HEK293 (cell line): ENCODE measurements at regions not wholly inside any gene's neighbourhood (a gene's known extent, or its start where the extent isn't known, plus 50 kb on each side); places are given as distances from the start of the nearest gene placed in this dataset.
A peak's percentile ranks its signal among the peaks of the same experiment; 100 is the strongest.

Source experiments
- CTCF ChIA-PET: fragments of 350-600 bp; formaldehyde crosslinking; extraction: SDS; loops from one replicate; lab custom pipeline; 2021; ENCODE audit warnings: antibody characterized with exemption; lab: Yijun Ruan, JAX
- POLR2A ChIA-PET: fragments of 300-600 bp; formaldehyde crosslinking; extraction: SDS; loops from one replicate; lab custom pipeline; 2020; ENCODE audit warnings: antibody characterized with exemption, inconsistent platforms; lab: Yijun Ruan, JAX
- H3K27ac ChIP-seq: fragments of 200-500 bp; sonication (Bioruptor generic); 2 replicates; pipeline ENCODE4 v1.5.1; 2014; ENCODE audit warnings: low read depth, low read length, control low read depth, inconsistent platforms; ENCODE audit errors: extremely low read depth
- H3K36me3 ChIP-seq, 2 experiments: fragments of 200-500 bp in 1 of 2; sonication (Bioruptor generic) in 1 of 2; 1 replicate in 1 of 2; 2 replicates in 1 of 2; pipeline ENCODE4 v1.5.1; 2014 to 2017; ENCODE audit warnings: inconsistent platforms in 2 of 2, low read length in 2 of 2; ENCODE audit not compliant: control insufficient read depth in 2 of 2, insufficient read depth in 1 of 2
- H3K4me1 ChIP-seq: fragments of 200-500 bp; sonication (Bioruptor generic); 2 replicates; pipeline ENCODE4 v1.5.1; 2014; ENCODE audit warnings: mild to moderate bottlenecking, low read length, inconsistent platforms; ENCODE audit not compliant: control insufficient read depth, insufficient read depth
- H3K4me3 ChIP-seq: 2 replicates; pipeline ENCODE4 v1.5.1; 2011; ENCODE audit warnings: low read depth, mild to moderate bottlenecking, control low read depth, low read length, moderate library complexity
- H3K9me3 ChIP-seq: fragments of 200-500 bp; sonication (Bioruptor generic); 2 replicates; pipeline ENCODE4 v1.5.1; 2014; ENCODE audit warnings: low read depth, low read length, inconsistent platforms; ENCODE audit not compliant: control insufficient read depth, insufficient read depth
- BCL6B ChIP-seq: fragments of 450-650 bp; formaldehyde crosslinking; IDR thresholded peaks from 2 replicates; pipeline ENCODE4 v1.5.1; 2017; ENCODE audit warnings: missing biosample characterization, missing genetic modification characterization
- HOXD13 ChIP-seq: sonication (generic); formaldehyde crosslinking; IDR thresholded peaks from 2 replicates; pipeline ENCODE4 v1.8.0; 2022; ENCODE audit warnings: missing genetic modification reagents, borderline replicate concordance
- KLF1 ChIP-seq: fragments of 450-650 bp; formaldehyde crosslinking; IDR thresholded peaks from 2 replicates; pipeline ENCODE4 v1.5.1; 2016; ENCODE audit warnings: missing biosample characterization, missing genetic modification characterization
- KLF17 ChIP-seq: fragments of 450-650 bp; formaldehyde crosslinking; IDR thresholded peaks from 2 replicates; pipeline ENCODE4 v1.5.1; 2016; ENCODE audit warnings: missing biosample characterization, missing genetic modification characterization
- ZNF114 ChIP-seq: fragments of 450-650 bp; formaldehyde crosslinking; IDR thresholded peaks from 2 replicates; pipeline ENCODE4 v1.5.0; 2017; ENCODE audit warnings: missing biosample characterization, missing genetic modification characterization
- ZNF121 ChIP-seq: fragments of 450-650 bp; formaldehyde crosslinking; IDR thresholded peaks from 2 replicates; pipeline ENCODE4 v1.5.1; 2016; ENCODE audit warnings: missing biosample characterization, missing genetic modification characterization
- ZNF146 ChIP-seq: fragments of 450-650 bp; formaldehyde crosslinking; IDR thresholded peaks from 2 replicates; pipeline ENCODE4 v1.5.1; 2016; ENCODE audit warnings: missing biosample characterization, missing genetic modification characterization
- ZNF19 ChIP-seq: fragments of 450-650 bp; formaldehyde crosslinking; IDR thresholded peaks from 2 replicates; pipeline ENCODE4; 2016; ENCODE audit warnings: missing biosample characterization, missing genetic modification characterization, low read depth
- ZNF223 ChIP-seq: fragments of 450-650 bp; formaldehyde crosslinking; IDR thresholded peaks from 2 replicates; pipeline ENCODE4 v1.5.1; 2016; ENCODE audit warnings: missing biosample characterization, missing genetic modification characterization
- ZNF26 ChIP-seq: fragments of 450-650 bp; formaldehyde crosslinking; IDR thresholded peaks from 2 replicates; pipeline ENCODE4 v1.5.1; 2016; ENCODE audit warnings: missing biosample characterization, missing genetic modification characterization
- ZNF391 ChIP-seq: fragments of 450-650 bp; formaldehyde crosslinking; IDR thresholded peaks from 2 replicates; pipeline ENCODE4 v1.5.1; 2016; ENCODE audit warnings: low read depth, missing biosample characterization, missing genetic modification characterization, borderline replicate concordance
- ZNF544 ChIP-seq: fragments of 450-650 bp; formaldehyde crosslinking; IDR thresholded peaks from 2 replicates; pipeline ENCODE4 v1.5.0; 2017; ENCODE audit warnings: missing biosample characterization, missing genetic modification characterization
- ZNF624 ChIP-seq: fragments of 450-650 bp; formaldehyde crosslinking; IDR thresholded peaks from 2 replicates; pipeline ENCODE4 v1.5.1; 2017; ENCODE audit warnings: missing biosample characterization, missing genetic modification characterization
- ZNF670 ChIP-seq: fragments of 450-650 bp; formaldehyde crosslinking; IDR thresholded peaks from 2 replicates; pipeline ENCODE4 v1.5.1; 2016; ENCODE audit warnings: missing biosample characterization, missing genetic modification characterization, low read depth
- ZNF792 ChIP-seq: fragments of 450-650 bp; formaldehyde crosslinking; IDR thresholded peaks from 2 replicates; pipeline ENCODE4 v1.5.1; 2016; ENCODE audit warnings: missing biosample characterization, missing genetic modification characterization
- ZSCAN16 ChIP-seq: fragments of 450-650 bp; formaldehyde crosslinking; IDR thresholded peaks from 2 replicates; pipeline ENCODE4 v1.5.1; 2016; ENCODE audit warnings: missing biosample characterization, missing genetic modification characterization
- ZSCAN30 ChIP-seq: fragments of 450-650 bp; IDR thresholded peaks from 2 replicates; pipeline ENCODE4 v1.5.1; 2018; ENCODE audit warnings: missing biosample characterization, mild to moderate bottlenecking, missing genetic modification characterization, moderate library complexity
- ZXDB ChIP-seq: fragments of 450-650 bp; formaldehyde crosslinking; IDR thresholded peaks from 2 replicates; pipeline ENCODE4 v1.5.1; 2016; ENCODE audit warnings: missing biosample characterization, missing genetic modification characterization

GRCh38 chr15:25534293-25534692, 95.5 kb upstream of the UBE3A start:
- Histone ChIP-seq H3K4me1 (no peaks in the 10 kb centered on the region), H3K36me3 (no peaks in the 10 kb centered on the region), H3K27ac (no peak overlapping the region), H3K9me3 (no peaks in the 10 kb centered on the region), H3K4me3 (no peak overlapping the region)
- ChIA-PET POLR2A (no interaction called here), CTCF (no interaction called here)
- TF ChIP-seq ZNF114 (tag by site-specific recombination) (no peak), ZNF792 (no peak), ZNF670 (tag by site-specific recombination) (no peak), ZNF391 (tag by site-specific recombination) (no peak), ZSCAN30 (tag by site-specific recombination) (no peak), BCL6B (tag by site-specific recombination) (no peak), KLF17 (tag by site-specific recombination) (no peak), ZXDB (tag by site-specific recombination) (no peak)

- ChIA-PET CTCF (no interaction called here), POLR2A (no interaction called here)
- Histone ChIP-seq H3K36me3 (no peaks in the 10 kb centered on the region), H3K27ac (no peak overlapping the region), H3K4me1 (no peaks in the 10 kb centered on the region), H3K4me3 (no peak overlapping the region), H3K9me3 (no peaks in the 10 kb centered on the region)
- no peak for TF ChIP-seq HOXD13 (CRISPR knock-in tag)
- no peak for TF ChIP-seq ZNF544
- no peak for TF ChIP-seq ZNF121 (tag by site-specific recombination)
- TF ChIP-seq ZNF19 (tag by site-specific recombination) = no peak
- no peak for TF ChIP-seq ZNF26 (tag by site-specific recombination)
- TF ChIP-seq ZNF624 (tag by site-specific recombination) = no peak
- TF ChIP-seq KLF1 (tag by site-specific recombination) = no peak
- no peak for TF ChIP-seq ZNF223
Measured at GRCh38 chr15:25532269-25533140, 93.7 kb upstream of the UBE3A start.

GRCh38 chr15:25529774-25530173, 91.0 kb upstream of the UBE3A start:
- H3K36me3 ChIP-seq = no peaks in the 10 kb centered on the region
- CTCF ChIA-PET = no interaction called here
- TF ChIP-seq ZSCAN16 (tag by site-specific recombination) (no peak), ZNF146 (tag by site-specific recombination) (peak; percentile 47)
- TF ChIP-seq, all 188 proteins: peak for 1
- Histone ChIP-seq H3K4me1 (no peaks in the 10 kb centered on the region), H3K27ac (no peak overlapping the region), H3K4me3 (no peak overlapping the region), H3K9me3 (no peaks in the 10 kb centered on the region)
- POLR2A ChIA-PET = no interaction called here
